ENCODE measurements at regions not wholly inside any gene's neighbourhood (a gene's known extent, or its start where the extent isn't known, plus 50 kb on each side); places are given as distances from the start of the nearest gene placed in this dataset.

- no peak for DNase-seq (ENCODE audit: low read depth in 2 of 3, low spot score in 1 of 3)
These were observed 374.4 kb upstream of the SGCD start for GRCh38 chr5:155952486-155953089.

- no peak for DNase-seq (ENCODE audit: low read depth in 2 of 3, low spot score in 1 of 3)
These were observed 373.6 kb upstream of the SGCD start for GRCh38 chr5:155953335-155953734.

GRCh38 chr5:155954701-155955445 is 372.1 kb upstream of the SGCD start:
- DNase-seq (ENCODE audit: low read depth in 2 of 3, low spot score in 1 of 3) = no peak

- DNase-seq (ENCODE audit: low read depth in 2 of 3, low spot score in 1 of 3) = no peak
These were observed 369.1 kb upstream of the SGCD start for GRCh38 chr5:155957884-155958283.

- no peak for DNase-seq (ENCODE audit: low read depth in 2 of 3, low spot score in 1 of 3)
These were observed 367.9 kb upstream of the SGCD start for GRCh38 chr5:155959082-155959481.

GRCh38 chr5:155960177-155960576 is 366.8 kb upstream of the SGCD start:
- DNase-seq (ENCODE audit: low read depth in 2 of 3, low spot score in 1 of 3) = no peak

- DNase-seq (ENCODE audit: low read depth in 2 of 3, low spot score in 1 of 3) = no peak
These were observed 357.4 kb upstream of the SGCD start for GRCh38 chr5:155969537-155969936.

- DNase-seq (ENCODE audit: low read depth in 2 of 3, low spot score in 1 of 3) = no peak
These were observed 352.6 kb upstream of the SGCD start for GRCh38 chr5:155974369-155974768.

GRCh38 chr5:155978850-155979249 is 348.1 kb upstream of the SGCD start:
- no peak for DNase-seq (ENCODE audit: low read depth in 2 of 3, low spot score in 1 of 3)

- no peak for DNase-seq (ENCODE audit: low read depth in 2 of 3, low spot score in 1 of 3)
These were observed 344.6 kb upstream of the SGCD start for GRCh38 chr5:155982354-155982753.

- DNase-seq (ENCODE audit: low read depth in 2 of 3, low spot score in 1 of 3) = no peak
These were observed 343.0 kb upstream of the SGCD start for GRCh38 chr5:155983954-155984353.

- DNase-seq (ENCODE audit: low read depth in 2 of 3, low spot score in 1 of 3) = no peak
These were observed 339.6 kb upstream of the SGCD start for GRCh38 chr5:155987265-155987810.

GRCh38 chr5:155989879-155990278 is 337.1 kb upstream of the SGCD start:
- DNase-seq (ENCODE audit: low read depth in 2 of 3, low spot score in 1 of 3) = no peak

GRCh38 chr5:155996123-155996522 is 330.8 kb upstream of the SGCD start:
- DNase-seq (ENCODE audit: low read depth in 2 of 3, low spot score in 1 of 3) = no peak

GRCh38 chr5:155998257-155998656 is 328.7 kb upstream of the SGCD start:
- DNase-seq (ENCODE audit: low read depth in 2 of 3, low spot score in 1 of 3) = no peak

- no peak for DNase-seq (ENCODE audit: low read depth in 2 of 3, low spot score in 1 of 3)
These were observed 326.8 kb upstream of the SGCD start for GRCh38 chr5:156000115-156000514.

GRCh38 chr5:156004754-156005153 is 322.2 kb upstream of the SGCD start:
- no peak for DNase-seq (ENCODE audit: low read depth in 2 of 3, low spot score in 1 of 3)

- no peak for DNase-seq (ENCODE audit: low read depth in 2 of 3, low spot score in 1 of 3)
These were observed 320.8 kb upstream of the SGCD start for GRCh38 chr5:156006026-156006647.

- DNase-seq (ENCODE audit: low read depth in 2 of 3, low spot score in 1 of 3) = no peak
These were observed 318.1 kb upstream of the SGCD start for GRCh38 chr5:156008844-156009243.

GRCh38 chr5:156009583-156009982 is 317.4 kb upstream of the SGCD start:
- no peak for DNase-seq (ENCODE audit: low read depth in 2 of 3, low spot score in 1 of 3)

GRCh38 chr5:156015137-156015536 is 311.8 kb upstream of the SGCD start:
- DNase-seq (ENCODE audit: low read depth in 2 of 3, low spot score in 1 of 3) = no peak

- DNase-seq (ENCODE audit: low read depth in 2 of 3, low spot score in 1 of 3) = no peak
These were observed 307.8 kb upstream of the SGCD start for GRCh38 chr5:156019130-156019529.

All from stimulated activated CD4-positive, alpha-beta T cell treated with anti-CD3 and anti-CD28 coated beads, Interleukin-12 subunit alpha, Interleukin-12 subunit beta, amount 100 ng/mL, for 48 hours (primary cell).